ENCODE measurements at regions not wholly inside any gene's neighbourhood (a gene's known extent, or its start where the extent isn't known, plus 50 kb on each side); places are given as distances from the start of the nearest gene placed in this dataset.
"Not testable (repeated sequence)": the region's sequence is repeated elsewhere in the genome, so short reads cannot be mapped to it uniquely, and the experiment has no call there.

DNA sequence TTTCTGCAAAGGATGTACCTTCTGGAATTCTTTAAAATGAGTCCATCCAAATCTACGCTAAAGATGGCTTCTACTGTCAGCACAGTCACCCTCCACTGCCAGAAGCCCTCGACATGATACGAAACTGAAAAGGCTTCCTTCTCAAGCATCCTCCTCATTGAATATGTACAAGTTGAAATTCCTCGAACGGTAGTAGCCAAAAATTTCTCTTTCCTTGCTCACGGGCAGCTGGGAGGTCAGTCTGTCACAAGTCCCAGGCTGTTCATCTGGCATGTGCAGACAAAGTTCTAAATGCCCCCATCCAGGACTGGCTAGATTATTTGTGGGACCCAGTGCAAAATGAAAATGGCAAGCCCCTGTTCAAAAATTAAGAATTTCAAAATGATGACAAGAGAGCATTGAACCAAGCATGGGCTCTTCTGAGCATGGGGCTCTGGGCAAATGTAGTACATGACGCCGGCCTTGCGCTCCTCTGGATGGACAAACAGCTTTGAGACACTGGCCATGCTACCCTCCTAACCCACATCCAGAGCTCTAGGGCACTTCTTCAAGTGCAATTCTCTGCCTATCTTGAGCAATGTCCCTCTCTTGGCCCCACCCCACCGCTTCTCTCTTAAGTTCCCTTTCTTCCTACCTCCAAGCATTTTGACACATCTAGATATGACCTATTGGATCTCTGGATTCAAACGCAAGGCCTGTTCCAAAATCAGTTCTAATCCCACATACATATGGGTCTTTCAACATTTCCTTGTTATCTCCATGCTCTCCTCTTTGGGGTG is 78.9 kb upstream of the FLT1 start:
- no peak for DNase-seq (ENCODE audit: low spot score)

DNA sequence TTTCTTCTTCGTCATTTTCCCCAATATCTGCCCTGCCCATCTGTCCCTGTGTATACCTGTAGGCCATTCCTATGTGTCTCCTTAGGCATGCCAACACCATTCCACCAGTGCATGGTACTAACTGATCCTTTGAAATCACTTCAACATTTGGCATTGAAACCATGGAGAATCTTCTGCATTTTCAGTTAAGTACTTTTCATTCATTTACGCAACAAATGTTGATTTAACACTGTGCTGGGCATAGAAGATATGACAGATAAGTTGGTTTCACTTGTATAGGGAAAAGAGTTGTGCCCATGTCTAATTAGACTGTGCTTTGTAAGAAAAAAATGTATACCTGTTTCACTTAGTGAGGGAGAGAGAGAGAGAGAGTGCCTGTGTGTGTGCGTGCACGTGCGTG is 77.9 kb upstream of the FLT1 start:
- DNase-seq (ENCODE audit: low spot score): no peak

DNA sequence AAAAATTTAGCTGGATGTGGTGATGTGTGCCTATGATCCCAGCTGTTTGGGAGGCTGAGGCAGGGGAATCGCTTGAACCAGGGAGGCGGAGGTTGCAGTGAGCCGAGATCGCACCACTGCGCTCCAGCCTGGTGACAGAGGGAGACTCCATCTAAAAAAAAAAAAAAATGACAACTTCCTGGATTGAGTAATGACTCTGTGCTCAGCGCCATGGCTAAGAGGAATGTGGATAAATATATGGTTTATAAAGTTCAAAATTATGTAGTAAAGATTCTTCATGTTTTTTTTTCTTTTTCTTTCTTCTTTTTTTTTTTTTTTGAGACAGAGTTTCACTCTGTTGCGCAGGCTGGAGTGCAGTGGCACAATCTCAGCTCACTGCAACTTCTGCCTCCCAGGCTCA is 75.4 kb upstream of the FLT1 start:
- DNase-seq (ENCODE audit: low spot score): not testable (repeated sequence)

DNA sequence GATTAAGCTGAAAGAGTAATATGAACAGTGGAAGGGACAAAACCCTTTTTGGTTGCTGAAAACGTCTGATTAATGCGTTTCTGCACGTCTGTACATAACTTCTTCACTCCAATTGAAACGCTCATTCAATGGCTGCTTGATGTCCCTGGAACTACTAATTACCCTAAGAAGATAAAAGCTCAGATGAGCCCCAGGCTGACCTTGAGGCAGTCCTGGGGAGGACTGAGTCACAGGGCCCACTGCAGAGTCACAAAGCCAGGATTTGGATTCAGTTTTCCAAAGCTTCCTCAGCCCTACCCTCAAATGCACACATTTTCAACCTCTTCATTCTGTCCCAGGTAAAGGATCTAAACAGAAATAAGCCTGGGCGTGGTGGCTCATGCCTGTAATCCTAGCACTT is 75.0 kb upstream of the FLT1 start:
- no peak for DNase-seq (ENCODE audit: low spot score)

DNA sequence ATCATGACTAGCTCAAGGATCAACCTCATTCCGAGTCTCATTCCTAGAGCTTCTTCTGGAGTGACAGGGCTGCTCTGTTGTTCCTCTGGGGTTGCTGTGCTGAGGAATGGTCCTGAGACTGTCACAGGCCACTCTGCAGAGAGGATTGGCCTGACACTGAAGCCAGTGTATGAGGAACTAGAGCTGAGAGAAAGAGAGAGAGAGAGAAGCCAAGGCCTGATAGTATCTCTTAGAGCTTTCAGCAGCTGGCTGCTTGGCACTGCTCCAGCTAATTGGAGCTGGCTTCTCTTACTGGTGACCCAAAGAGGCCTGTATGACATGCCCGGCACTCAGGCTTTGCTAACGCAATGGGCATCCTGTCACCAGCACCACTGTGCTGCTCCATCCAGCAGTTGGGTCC is 73.4 kb upstream of the FLT1 start:
- DNase-seq (ENCODE audit: low spot score): no peak

DNA sequence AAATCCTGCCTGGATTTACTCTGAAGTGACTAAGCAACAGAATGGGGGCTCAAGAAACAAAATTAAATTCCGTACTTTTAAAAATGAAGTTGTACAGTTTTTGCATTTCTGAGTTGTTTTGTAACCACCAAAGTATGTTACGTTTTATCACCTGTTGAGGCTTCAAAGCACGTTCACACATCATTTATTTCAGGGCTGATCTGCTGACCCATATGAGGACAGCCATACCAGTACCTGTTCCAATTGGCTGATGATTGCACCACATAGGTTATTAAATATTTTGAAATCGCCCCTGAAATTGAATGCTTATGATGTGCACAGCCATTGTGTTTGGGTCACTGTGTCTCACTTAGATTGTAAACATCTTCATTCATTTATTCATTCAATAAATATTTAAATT is 72.0 kb upstream of the FLT1 start:
- no peak for DNase-seq (ENCODE audit: low spot score)

DNA sequence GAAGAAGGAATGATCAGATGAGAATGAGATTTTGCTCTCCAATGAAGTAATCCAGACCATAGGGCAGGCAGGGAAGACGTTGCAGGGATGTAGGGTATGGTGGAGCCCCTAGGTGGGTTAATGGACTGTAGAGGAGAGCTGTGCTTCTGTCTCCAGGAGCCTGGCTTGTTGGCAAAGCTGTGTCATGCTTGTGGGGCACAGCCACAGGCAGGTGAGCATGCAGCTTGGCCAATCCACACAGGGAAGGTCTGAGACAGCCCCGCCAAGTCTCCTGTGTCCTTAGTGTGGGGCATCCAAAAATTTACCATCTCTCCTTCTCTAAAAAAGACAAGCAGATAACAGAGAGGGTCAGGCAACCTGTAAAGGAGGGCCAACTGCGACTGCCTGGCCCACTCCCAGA is 71.4 kb upstream of the FLT1 start:
- no peak for DNase-seq (ENCODE audit: low spot score)

DNA sequence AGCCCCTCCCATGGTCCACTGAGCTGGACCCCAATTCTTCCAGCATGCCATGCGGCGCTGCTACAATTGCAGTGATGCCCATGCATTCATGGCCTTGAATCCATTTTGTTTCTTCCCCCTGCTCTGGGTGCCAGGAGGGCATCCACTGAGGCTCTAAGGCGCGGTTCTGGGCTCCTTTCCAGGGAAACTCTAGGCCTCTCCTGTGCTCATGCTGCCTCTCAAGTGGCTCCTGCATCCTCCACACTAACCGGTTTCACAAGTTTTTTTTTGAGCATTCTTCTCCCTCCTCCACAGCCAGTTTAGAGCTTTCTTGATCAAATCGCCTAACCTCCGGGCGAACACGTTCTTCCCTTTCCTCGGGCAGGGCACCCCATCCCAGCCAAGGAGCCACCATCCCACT is 69.1 kb upstream of the FLT1 start:
- no peak for DNase-seq (ENCODE audit: low spot score)

DNA sequence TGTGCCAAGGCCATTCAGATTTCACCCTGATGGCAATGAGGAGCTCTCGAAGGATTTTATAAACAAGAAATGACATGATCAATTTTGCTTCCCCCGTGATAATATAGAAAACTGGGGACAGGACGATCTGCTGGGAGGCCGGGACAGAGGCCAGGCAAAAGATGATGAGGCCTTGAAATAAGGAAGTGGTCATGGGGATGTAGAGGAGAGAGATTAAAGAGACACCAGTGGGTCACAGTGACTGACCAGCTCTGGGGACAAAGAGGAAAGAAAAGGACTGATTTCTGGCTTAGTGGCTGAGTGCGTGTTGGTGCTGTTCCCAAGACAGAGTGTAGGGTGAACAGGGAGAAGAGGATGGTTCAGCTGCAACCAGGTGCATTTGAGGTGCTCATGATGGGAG is 68.7 kb upstream of the FLT1 start:
- DNase-seq (ENCODE audit: low spot score): no peak

DNA sequence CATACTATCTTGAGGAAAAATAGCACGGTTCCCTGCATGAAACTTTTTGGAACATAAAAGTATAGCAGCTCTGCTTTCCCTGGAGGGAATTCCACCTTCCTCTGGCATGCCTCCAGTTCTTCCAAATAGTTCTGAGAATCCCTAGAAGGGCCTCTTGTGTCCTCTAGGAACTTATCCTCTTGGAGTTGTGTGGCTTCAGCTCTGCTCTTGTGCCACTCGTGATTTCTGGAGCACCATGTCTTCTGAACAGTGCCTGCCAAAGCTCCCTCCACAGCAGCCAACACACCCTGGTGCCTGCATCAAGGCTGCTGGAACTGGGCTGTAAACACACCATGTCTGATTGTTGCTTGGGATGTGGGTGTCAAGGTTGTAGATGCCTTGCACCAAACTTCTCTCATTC is 65.7 kb upstream of the FLT1 start:
- DNase-seq (ENCODE audit: low spot score): no peak

DNA sequence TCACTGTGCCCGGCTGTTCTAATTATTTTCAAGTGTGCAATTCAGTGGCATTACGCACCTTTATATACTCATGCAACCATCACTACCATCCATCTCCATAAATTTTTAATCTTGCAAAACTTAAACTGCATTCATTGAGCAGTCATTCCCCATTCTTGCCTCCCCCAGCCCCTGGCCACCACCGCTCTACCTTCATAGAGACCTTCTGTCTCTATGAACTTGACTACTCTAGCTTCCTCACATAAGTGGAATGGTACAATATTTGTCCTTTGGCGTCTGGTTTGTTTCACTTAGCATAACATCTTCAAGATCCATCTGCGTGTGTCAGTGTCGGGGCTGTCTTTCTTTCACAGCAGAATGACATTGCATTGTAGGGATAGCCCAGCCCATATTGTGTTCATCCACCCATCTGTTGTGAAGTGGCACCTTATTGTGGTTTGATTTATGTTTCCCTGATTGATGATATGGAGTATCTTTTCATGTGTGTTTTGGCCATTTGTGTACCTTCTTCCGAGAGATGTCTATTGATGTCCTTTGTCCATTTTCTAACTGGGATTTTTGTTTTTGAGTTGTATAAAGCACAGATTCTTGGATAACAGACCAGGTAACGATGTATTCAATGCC is 64.8 kb upstream of the FLT1 start:
- DNase-seq (ENCODE audit: low spot score): no peak

DNA sequence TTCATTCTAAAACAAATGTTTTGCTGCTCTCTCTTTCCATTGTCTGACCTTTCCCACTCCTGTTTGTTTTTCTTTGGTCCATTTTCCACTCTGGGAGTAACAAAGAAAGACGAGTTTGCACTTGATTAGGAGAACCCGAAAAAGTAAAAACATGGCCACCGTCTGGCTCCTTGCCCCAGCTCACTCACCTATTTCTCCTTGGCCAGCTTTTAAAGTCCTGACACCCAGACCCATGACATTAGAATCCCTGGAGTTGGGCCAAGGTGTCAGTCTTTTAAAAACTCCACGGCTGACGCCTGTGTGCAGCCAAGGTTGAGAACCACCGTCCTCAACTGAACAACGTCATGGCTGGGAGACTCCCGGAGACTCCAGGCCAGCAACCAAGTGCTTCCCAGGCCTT is 63.6 kb upstream of the FLT1 start:
- no peak for DNase-seq (ENCODE audit: low spot score)

DNA sequence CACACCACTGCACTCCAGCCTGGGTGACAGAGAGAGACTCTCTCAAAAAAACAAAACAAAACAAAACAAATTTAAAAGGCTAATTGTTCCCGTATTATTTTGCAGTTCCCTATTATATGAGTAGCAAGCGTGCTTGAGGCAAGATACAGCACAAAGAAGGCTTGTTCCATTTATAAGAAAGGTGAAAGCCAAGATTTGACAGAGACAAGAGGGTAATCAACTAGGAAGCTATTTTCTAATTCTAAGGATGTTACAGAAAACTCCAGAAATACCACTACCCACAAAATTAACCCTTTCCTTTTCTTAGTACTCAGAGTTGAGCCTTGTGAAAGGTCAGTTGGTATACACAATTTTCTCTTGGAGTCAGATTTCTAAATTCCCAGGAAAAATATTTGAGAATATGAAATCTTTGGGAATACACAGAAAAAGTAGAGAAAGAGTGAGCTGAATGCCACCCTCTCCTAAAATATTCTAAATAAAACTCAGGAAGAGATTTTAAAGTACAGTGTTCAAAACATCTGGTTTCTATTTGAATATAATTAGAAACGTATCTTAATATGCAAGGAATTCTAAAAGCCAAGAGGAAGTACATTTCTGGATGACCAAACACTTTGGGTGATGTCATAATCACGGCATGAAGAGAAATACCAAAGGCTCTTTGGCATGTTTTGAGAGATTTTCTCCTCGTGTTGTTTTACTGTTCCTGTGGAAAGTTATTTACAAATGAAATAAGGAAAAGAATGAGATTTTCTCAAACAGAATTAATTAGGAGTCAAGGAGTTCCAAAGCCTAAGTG is 63.0 kb upstream of the FLT1 start:
- no peak for DNase-seq (ENCODE audit: low spot score)

DNA sequence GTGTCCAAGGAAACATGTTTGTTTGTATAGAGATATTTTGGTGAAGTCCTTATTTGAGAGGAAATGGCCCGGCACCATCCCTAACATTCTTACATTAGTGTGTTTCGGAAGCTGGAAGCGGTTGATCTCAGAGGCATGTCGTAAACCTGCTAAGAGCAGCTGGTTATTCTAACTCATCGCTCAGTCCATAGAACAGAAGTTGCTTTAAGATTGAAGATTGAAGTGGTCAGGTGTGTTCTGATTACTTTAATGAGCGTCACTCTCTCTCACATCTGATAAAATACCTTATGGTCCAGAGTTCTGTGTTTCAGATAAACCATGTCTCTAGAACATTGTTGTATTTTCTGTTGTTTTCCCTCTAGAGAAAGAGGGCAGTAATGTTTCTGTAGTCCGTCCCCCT is 60.2 kb upstream of the FLT1 start:
- no peak for DNase-seq (ENCODE audit: low spot score)

DNA sequence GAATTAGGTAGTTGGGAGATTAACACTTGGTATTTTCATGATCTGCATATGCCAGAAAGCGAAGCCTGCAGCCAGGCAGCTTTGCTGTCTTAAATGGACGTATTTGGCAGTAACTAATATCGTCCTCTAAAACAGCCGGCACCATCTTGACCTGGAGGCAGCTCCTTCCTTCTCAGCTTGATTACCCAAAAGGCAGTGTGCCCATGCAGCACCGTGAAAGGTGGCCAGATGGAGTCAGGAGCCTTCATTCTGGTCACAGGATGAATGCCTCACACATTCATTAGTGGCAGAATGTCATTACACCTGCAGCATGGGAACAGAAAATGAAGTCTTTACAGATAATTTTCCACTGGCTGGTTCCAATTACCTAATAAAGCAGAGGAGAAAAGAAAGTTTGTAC is 59.0 kb upstream of the FLT1 start:
- DNase-seq (ENCODE audit: low spot score): no peak

DNA sequence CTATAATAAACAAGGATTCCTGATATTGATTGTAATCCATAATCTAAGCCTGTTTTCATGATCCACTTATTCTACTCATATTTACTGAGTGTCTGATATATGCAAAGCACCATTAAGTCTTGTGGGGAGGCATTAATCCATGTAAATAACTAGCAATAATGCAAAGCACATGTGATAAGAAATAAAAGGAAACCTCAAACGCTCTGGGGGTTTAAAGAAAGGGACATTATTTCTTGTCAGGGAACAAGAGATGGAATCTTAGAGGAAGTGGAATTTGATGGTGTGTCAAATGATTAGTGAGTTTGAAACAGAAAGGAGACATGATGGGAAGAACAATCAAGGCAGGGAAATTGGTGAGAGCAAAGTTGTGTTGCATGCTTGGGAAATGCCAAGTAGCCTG is 57.4 kb upstream of the FLT1 start:
- DNase-seq (ENCODE audit: low spot score): no peak

DNA sequence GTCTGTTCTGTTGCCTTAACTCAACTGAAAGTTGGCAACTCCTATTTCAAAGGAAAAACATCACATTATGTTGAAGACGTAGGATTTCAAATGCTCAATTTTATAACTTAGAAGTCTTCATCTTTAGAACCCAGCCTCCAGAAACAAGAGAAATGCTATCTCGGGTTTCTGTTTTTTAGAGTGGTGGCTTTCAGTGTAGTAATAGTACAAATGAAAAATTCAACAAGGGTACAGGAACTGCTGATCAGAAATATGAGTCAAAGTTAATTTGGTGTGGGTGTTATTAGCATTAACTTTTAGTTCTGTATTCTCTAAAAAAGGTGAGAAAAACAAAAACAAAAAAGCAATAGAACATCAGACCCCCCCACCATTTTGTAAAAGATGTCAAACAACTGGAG is 56.6 kb upstream of the FLT1 start:
- no peak for DNase-seq (ENCODE audit: low spot score)

DNA sequence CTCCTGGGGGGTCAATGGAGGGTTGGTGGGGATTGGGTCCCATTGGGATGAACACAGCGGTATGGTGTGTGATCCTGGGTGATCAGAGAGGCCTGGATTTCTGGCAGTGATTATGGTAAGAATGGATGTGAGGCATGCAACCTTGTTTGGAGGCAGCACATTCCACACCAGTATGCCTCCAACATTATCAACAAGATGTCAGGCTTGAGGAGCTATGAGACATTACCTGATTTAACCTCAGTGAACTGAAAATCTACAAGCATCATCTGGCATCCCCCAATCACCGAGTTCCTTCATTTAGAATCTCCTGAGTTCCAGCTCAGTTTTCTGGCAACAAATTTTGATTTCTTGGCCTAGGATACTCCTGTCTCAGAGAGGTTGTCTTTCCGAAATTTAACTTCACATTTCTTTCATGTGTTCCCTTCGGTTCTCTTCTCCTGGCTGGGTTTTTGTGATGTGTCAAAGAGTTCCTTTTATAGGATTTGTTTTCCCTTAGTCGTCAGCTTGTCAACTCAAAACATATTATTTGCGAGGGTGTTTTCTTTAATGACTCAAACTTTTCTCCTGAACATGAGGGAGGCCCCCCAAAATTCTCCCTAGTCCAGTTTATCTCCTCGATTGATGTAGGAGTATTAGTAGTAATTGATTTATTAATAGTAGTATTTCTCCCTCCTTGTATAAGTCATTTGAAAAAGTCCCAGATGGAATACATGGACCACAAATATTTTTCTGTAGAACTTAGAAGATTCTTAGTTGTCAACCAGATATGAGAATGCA is 56.0 kb upstream of the FLT1 start:
- DNase-seq (ENCODE audit: low spot score): no peak

DNA sequence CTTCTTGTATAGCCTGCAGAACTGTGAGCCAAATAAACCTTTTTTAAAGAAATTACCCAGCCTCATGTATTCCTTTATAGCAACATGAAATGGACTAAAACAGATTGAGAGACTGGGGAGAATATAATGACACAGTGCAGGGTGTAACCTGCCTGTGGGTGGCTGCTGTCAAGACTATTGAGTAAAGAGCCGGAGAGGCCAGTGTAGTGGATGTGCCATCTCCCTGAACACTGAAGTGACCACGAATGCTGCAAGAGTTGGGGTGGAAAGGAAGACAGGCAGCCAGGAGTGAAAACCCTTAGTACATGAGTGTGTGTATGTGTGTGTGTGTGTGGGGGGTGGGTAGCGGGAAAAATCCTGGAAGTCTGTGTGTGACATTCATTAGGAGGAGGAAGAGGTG is 55.2 kb upstream of the FLT1 start:
- no peak for DNase-seq (ENCODE audit: low spot score)

DNA sequence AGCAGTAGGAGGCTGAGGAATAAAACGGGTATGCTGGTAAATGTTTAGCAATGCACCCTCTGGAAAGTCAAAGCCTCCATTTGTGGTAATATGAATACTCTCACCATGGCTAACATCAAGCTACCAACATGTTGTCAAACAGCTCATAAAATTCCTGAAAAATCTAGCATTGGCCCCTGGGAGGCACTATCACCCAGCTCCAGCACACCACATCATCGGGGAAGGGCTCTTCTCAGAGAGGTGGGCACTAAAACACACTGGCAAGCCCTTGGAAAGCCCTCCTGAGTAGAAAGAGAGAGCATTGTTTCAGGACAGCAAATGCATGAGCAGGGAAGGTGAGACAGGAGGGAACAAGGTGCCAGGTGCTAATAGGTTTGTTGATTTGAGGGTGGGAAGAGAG is 53.9 kb upstream of the FLT1 start:
- DNase-seq (ENCODE audit: low spot score): no peak

DNA sequence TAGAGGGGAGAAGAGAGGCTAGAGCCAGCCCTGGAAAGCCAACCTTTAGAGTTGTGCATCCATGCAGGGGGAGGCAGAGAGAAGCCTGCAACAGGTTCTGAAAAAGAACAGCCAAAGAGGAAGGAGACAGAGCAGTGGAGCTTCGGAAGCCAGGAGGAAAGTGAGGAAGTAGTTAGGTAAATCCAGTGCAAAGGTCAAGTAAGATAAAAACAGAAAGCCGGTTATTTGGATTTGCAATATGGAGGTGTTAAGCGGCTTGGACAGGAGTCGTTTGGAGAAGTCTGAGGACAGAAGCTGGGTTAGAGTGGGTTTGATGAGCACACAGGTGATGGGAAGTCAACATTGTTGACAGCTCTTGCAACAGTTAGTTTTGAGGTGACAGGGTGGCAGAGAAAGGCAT is 53.5 kb upstream of the FLT1 start:
- DNase-seq (ENCODE audit: low spot score): no peak

DNA sequence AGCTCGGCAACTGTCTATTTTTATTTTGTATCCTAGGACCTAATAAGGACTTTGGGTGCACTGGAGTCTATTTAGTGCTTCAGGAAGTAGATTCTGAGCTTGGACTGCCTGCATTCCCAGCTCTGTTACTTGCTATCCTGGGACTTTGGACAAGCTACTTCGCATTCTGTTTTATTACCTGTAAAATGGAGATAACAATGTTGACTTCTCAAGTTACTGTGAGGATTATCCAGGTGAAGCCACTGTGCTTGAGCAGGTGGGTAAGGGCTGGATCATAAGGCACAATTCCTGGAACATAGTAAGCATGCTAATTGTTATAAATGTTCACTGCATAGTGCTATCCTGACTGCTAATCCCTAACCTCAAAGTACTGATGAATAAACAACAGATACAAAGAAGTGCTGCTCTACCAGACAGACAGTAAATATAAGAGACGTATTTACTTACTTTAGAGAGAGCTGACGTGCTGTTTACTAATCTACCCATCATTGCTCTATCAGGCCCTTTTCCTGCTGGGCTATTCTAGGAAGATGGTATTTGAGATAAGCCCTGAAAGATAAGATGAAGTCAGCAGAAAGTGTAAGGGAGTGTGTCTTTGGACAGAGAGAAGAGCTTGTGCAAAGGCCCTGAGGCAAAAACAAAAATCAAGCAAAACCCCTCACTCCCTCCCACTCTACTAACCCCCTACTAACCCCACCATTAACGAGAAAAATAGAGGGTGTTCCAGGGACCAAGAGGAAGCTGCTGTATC is 50.8 kb upstream of the FLT1 start:
- no peak for DNase-seq (ENCODE audit: low spot score)

All from activated CD4-positive, alpha-beta T cell treated with anti-CD3 and anti-CD28 coated beads, Interleukin-2, Interleukin-4, amounts not matched to agents 100 ng/mL and 50 ng/mL, durations not matched to agents 16 hours and 8 hours (primary cell).